ENCODE measurements at regions not wholly inside any gene's neighbourhood (a gene's known extent, or its start where the extent isn't known, plus 50 kb on each side); places are given as distances from the start of the nearest gene placed in this dataset.
"Not testable (repeated sequence)": the region's sequence is repeated elsewhere in the genome, so short reads cannot be mapped to it uniquely, and the experiment has no call there.

- DNase-seq (ENCODE audit: extremely low read depth in 1 of 2, low read depth in 1 of 2), result no peak
These were observed 145.5 kb upstream of the CTAGE1 start for GRCh38 chr18:22563164-22563583.

GRCh38 chr18:22564036-22564435 lies 146.3 kb upstream of the CTAGE1 start:
- DNase-seq (ENCODE audit: extremely low read depth in 1 of 2, low read depth in 1 of 2), result no peak

GRCh38 chr18:22566703-22567420 lies 149.1 kb upstream of the CTAGE1 start:
- DNase-seq (ENCODE audit: extremely low read depth in 1 of 2, low read depth in 1 of 2), result no peak

GRCh38 chr18:22567794-22568193 lies 150.1 kb upstream of the CTAGE1 start:
- DNase-seq (ENCODE audit: extremely low read depth in 1 of 2, low read depth in 1 of 2), result no peak

- DNase-seq (ENCODE audit: extremely low read depth in 1 of 2, low read depth in 1 of 2), result no peak
These were observed 152.8 kb upstream of the CTAGE1 start for GRCh38 chr18:22570492-22570891.

- no peak for DNase-seq (ENCODE audit: extremely low read depth in 1 of 2, low read depth in 1 of 2)
These were observed 154.6 kb upstream of the CTAGE1 start for GRCh38 chr18:22572341-22572740.

- DNase-seq (ENCODE audit: extremely low read depth in 1 of 2, low read depth in 1 of 2), result no peak
These were observed 161.6 kb upstream of the CTAGE1 start for GRCh38 chr18:22579271-22579670.

GRCh38 chr18:22585333-22585732 lies 167.6 kb upstream of the CTAGE1 start:
- DNase-seq (ENCODE audit: extremely low read depth in 1 of 2, low read depth in 1 of 2), result no peak

GRCh38 chr18:22585821-22586220 lies 168.1 kb upstream of the CTAGE1 start:
- DNase-seq (ENCODE audit: extremely low read depth in 1 of 2, low read depth in 1 of 2), result no peak

GRCh38 chr18:22591222-22591621 lies 173.5 kb upstream of the CTAGE1 start:
- no peak for DNase-seq (ENCODE audit: extremely low read depth in 1 of 2, low read depth in 1 of 2)

GRCh38 chr18:22594155-22594690 lies 176.5 kb upstream of the CTAGE1 start:
- no peak for DNase-seq (ENCODE audit: extremely low read depth in 1 of 2, low read depth in 1 of 2)

GRCh38 chr18:22601481-22601880 lies 183.8 kb upstream of the CTAGE1 start:
- no peak for DNase-seq (ENCODE audit: extremely low read depth in 1 of 2, low read depth in 1 of 2)

- DNase-seq (ENCODE audit: extremely low read depth in 1 of 2, low read depth in 1 of 2), result not testable (repeated sequence)
These were observed 184.7 kb upstream of the CTAGE1 start for GRCh38 chr18:22602456-22602855.

- no peak for DNase-seq (ENCODE audit: extremely low read depth in 1 of 2, low read depth in 1 of 2)
These were observed 186.2 kb upstream of the CTAGE1 start for GRCh38 chr18:22603902-22604301.

- DNase-seq (ENCODE audit: extremely low read depth in 1 of 2, low read depth in 1 of 2), result no peak
These were observed 186.8 kb upstream of the CTAGE1 start for GRCh38 chr18:22604390-22604985.

GRCh38 chr18:22604986-22605421 lies 187.3 kb upstream of the CTAGE1 start:
- no peak for DNase-seq (ENCODE audit: extremely low read depth in 1 of 2, low read depth in 1 of 2)

- no peak for DNase-seq (ENCODE audit: extremely low read depth in 1 of 2, low read depth in 1 of 2)
These were observed 188.0 kb upstream of the CTAGE1 start for GRCh38 chr18:22605736-22606135.

GRCh38 chr18:22606563-22607283 lies 189.0 kb upstream of the CTAGE1 start:
- DNase-seq (ENCODE audit: extremely low read depth in 1 of 2, low read depth in 1 of 2), result no peak

GRCh38 chr18:22607284-22607635 lies 189.5 kb upstream of the CTAGE1 start:
- DNase-seq (ENCODE audit: extremely low read depth in 1 of 2, low read depth in 1 of 2), result no peak

GRCh38 chr18:22608847-22609246 lies 191.1 kb upstream of the CTAGE1 start:
- DNase-seq (ENCODE audit: extremely low read depth in 1 of 2, low read depth in 1 of 2), result no peak

GRCh38 chr18:22609642-22610041 lies 191.9 kb upstream of the CTAGE1 start:
- DNase-seq (ENCODE audit: extremely low read depth in 1 of 2, low read depth in 1 of 2), result no peak

Measured in stimulated activated CD8-positive, alpha-beta memory T cell treated with anti-CD3 and anti-CD28 coated beads, Interleukin-7, amount 100 ng/mL, for 48 hours (primary cell).